Retina (tissue), 1 donor: ENCODE measurements at regions not wholly inside any gene's neighbourhood (a gene's known extent, or its start where the extent isn't known, plus 50 kb on each side); places are given as distances from the start of the nearest gene placed in this dataset.

Experiments
- DNase-seq: peaks from one replicate; pipeline ENCODE4 v3.0.0-alpha.2; 2016

- DNase-seq, result no peak
Measured at GRCh38 chr3:24846286-24846860, 351.7 kb upstream of the THRB start.

GRCh38 chr3:24850245-24850644, 355.6 kb upstream of the THRB start:
- DNase-seq, result no peak

- no peak for DNase-seq
Measured at GRCh38 chr3:24853685-24854490, 359.2 kb upstream of the THRB start.

- DNase-seq, result no peak
Measured at GRCh38 chr3:24854748-24855147, 360.1 kb upstream of the THRB start.

GRCh38 chr3:24857945-24858344, 363.3 kb upstream of the THRB start:
- DNase-seq, result no peak

GRCh38 chr3:24863215-24863614, 368.6 kb upstream of the THRB start:
- no peak for DNase-seq

GRCh38 chr3:24867783-24868182, 373.1 kb upstream of the THRB start:
- DNase-seq, result no peak

- DNase-seq, result no peak
Measured at GRCh38 chr3:24881239-24881638, 386.6 kb upstream of the THRB start.

GRCh38 chr3:24886501-24886900, 391.9 kb upstream of the THRB start:
- DNase-seq, result no peak

- no peak for DNase-seq
Measured at GRCh38 chr3:24890012-24890411, 395.4 kb upstream of the THRB start.

GRCh38 chr3:24899373-24899772, 404.7 kb upstream of the THRB start:
- DNase-seq, result no peak

- no peak for DNase-seq
Measured at GRCh38 chr3:24899901-24900603, 405.4 kb upstream of the THRB start.

- DNase-seq, result no peak
Measured at GRCh38 chr3:24905266-24905665, 410.6 kb upstream of the THRB start.

GRCh38 chr3:24907106-24907505, 412.5 kb upstream of the THRB start:
- DNase-seq, result no peak

- DNase-seq, result no peak
Measured at GRCh38 chr3:24911076-24911475, 416.4 kb upstream of the THRB start.

- DNase-seq, result no peak
Measured at GRCh38 chr3:24915639-24916038, 421.0 kb upstream of the THRB start.

- no peak for DNase-seq
Measured at GRCh38 chr3:24917908-24918307, 423.3 kb upstream of the THRB start.

- DNase-seq, result no peak
Measured at GRCh38 chr3:24923570-24923969, 428.9 kb upstream of the THRB start.

GRCh38 chr3:24929521-24929920, 434.9 kb upstream of the THRB start:
- no peak for DNase-seq

GRCh38 chr3:24933401-24933800, 438.8 kb upstream of the THRB start:
- DNase-seq, result no peak

GRCh38 chr3:24936574-24936973, 441.9 kb upstream of the THRB start:
- DNase-seq, result no peak

GRCh38 chr3:24937228-24937627, 442.6 kb upstream of the THRB start:
- DNase-seq, result no peak

GRCh38 chr3:24937780-24938179, 443.1 kb upstream of the THRB start:
- DNase-seq, result no peak

- DNase-seq, result no peak
Measured at GRCh38 chr3:24943961-24944360, 449.3 kb upstream of the THRB start.
